ENCODE measurements at regions not wholly inside any gene's neighbourhood (a gene's known extent, or its start where the extent isn't known, plus 50 kb on each side); places are given as distances from the start of the nearest gene placed in this dataset.

- no peak overlapping the region for H3K27ac Mint-ChIP-seq (ENCODE audit: low read depth, unreplicated experiment)
- no peak for DNase-seq (ENCODE audit: unreplicated experiment)
- H3K4me3 Mint-ChIP-seq (ENCODE audit: unreplicated experiment), result no peak overlapping the region
- no peak for TF ChIP-seq CTCF (IDR thresholded peaks at IDR 0.05; ENCODE audit: unreplicated experiment)
- no peaks in the 10 kb centered on the region for H3K36me3 Mint-ChIP-seq (ENCODE audit: insufficient read depth, unreplicated experiment)
- H3K9me3 Mint-ChIP-seq (ENCODE audit: unreplicated experiment), result no peaks in the 10 kb centered on the region
- intact Hi-C loops (cut with micrococcal nuclease), result no loop called here
- CTCF ChIA-PET, result interaction anchor here (0.7 kb wide), 1 partner anchor 14 kb away, joined by 3 read pairs; no protein-coding TSS in a partner anchor
- peaks cover 4% of the 10 kb centered on the region for H3K4me1 Mint-ChIP-seq (ENCODE audit: insufficient read depth, unreplicated experiment)
- BruUV-seq (replicated peaks), result no TSS peak
- POLR2A ChIA-PET, result interaction anchor here (0.9 kb wide), 1 partner anchor 849 kb away, joined by 3 read pairs; no protein-coding TSS in a partner anchor
- no peaks in the 10 kb centered on the region for H3K27me3 Mint-ChIP-seq (ENCODE audit: insufficient read depth, unreplicated experiment)
These were observed 227.8 kb upstream of the TBL1XR1 start for GRCh38 chr3:177425042-177425441.

- no peak for TF ChIP-seq CTCF (IDR thresholded peaks at IDR 0.05; ENCODE audit: unreplicated experiment)
- CTCF ChIA-PET, result interaction anchor here (0.6 kb wide), 1 partner anchor 47 kb away, joined by 3 read pairs; no protein-coding TSS in a partner anchor
- POLR2A ChIA-PET, result no interaction called here
- intact Hi-C loops (cut with micrococcal nuclease), result no loop called here
- Mint-ChIP-seq H3K9me3 (ENCODE audit: unreplicated experiment) (no peaks in the 10 kb centered on the region), H3K27me3 (ENCODE audit: insufficient read depth, unreplicated experiment) (no peaks in the 10 kb centered on the region), H3K27ac (ENCODE audit: low read depth, unreplicated experiment) (no peak overlapping the region), H3K36me3 (ENCODE audit: insufficient read depth, unreplicated experiment) (no peaks in the 10 kb centered on the region), H3K4me1 (ENCODE audit: insufficient read depth, unreplicated experiment) (no peaks in the 10 kb centered on the region), H3K4me3 (ENCODE audit: unreplicated experiment) (no peak overlapping the region)
- DNase-seq (ENCODE audit: unreplicated experiment), result no peak
- no TSS peak for BruUV-seq (replicated peaks)
These were observed 229.0 kb upstream of the TBL1XR1 start for GRCh38 chr3:177426106-177426877.

- no TSS peak for BruUV-seq (replicated peaks)
These were observed 229.7 kb upstream of the TBL1XR1 start for GRCh38 chr3:177426878-177427495.

More at GRCh38 chr3:177426878-177427495, 229.7 kb upstream of the TBL1XR1 start:
- ChIA-PET POLR2A (no interaction called here), CTCF (no interaction called here)
- H3K4me1 Mint-ChIP-seq (ENCODE audit: insufficient read depth, unreplicated experiment), result no peaks in the 10 kb centered on the region
- no peak for TF ChIP-seq CTCF (IDR thresholded peaks at IDR 0.05; ENCODE audit: unreplicated experiment)
- no peak for DNase-seq (ENCODE audit: unreplicated experiment)
- H3K36me3 Mint-ChIP-seq (ENCODE audit: insufficient read depth, unreplicated experiment), result no peaks in the 10 kb centered on the region
- H3K4me3 Mint-ChIP-seq (ENCODE audit: unreplicated experiment), result no peak overlapping the region
- intact Hi-C loops (cut with micrococcal nuclease), result no loop called here
- H3K27ac Mint-ChIP-seq (ENCODE audit: low read depth, unreplicated experiment), result no peak overlapping the region
- no peaks in the 10 kb centered on the region for H3K9me3 Mint-ChIP-seq (ENCODE audit: unreplicated experiment)
- H3K27me3 Mint-ChIP-seq (ENCODE audit: insufficient read depth, unreplicated experiment), result no peaks in the 10 kb centered on the region
